ENCODE measurements at regions not wholly inside any gene's neighbourhood (a gene's known extent, or its start where the extent isn't known, plus 50 kb on each side); places are given as distances from the start of the nearest gene placed in this dataset.

DNA sequence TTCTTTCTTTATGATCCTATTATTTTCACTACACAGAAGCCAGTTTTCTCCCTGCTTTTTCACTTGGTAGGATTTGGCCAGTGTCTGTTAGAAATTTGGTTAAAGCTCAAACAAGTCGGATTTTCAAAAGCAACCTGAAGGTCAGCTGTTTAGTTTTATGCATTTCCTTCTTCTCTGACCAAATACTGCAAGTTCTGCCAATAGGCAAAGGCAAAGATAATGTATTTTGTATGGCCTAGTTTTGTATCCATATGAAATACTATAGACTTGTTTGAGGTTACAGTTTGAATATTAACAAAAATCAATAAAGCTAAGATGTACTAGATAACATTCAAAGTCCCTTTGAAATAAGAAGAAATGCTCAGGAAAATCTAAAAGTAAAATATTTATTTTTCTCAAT, 439.4 kb downstream of the TRIML1 start:
- TF ChIP-seq, protein P1, sequence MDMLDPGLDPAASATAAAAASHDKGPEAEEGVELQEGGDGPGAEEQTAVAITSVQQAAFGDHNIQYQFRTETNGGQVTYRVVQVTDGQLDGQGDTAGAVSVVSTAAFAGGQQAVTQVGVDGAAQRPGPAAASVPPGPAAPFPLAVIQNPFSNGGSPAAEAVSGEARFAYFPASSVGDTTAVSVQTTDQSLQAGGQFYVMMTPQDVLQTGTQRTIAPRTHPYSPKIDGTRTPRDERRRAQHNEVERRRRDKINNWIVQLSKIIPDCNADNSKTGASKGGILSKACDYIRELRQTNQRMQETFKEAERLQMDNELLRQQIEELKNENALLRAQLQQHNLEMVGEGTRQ (IDR thresholded peaks at IDR 0.05; ENCODE audit: low read depth, low read length): no peak
- TF ChIP-seq POLR2A (IDR thresholded peaks at IDR 0.05; ENCODE audit: low read depth, low read length): no peak
- TF ChIP-seq MXI1 (IDR thresholded peaks at IDR 0.05; ENCODE audit: borderline replicate concordance, low read depth, low read length): no peak
- TF ChIP-seq, protein P2, sequence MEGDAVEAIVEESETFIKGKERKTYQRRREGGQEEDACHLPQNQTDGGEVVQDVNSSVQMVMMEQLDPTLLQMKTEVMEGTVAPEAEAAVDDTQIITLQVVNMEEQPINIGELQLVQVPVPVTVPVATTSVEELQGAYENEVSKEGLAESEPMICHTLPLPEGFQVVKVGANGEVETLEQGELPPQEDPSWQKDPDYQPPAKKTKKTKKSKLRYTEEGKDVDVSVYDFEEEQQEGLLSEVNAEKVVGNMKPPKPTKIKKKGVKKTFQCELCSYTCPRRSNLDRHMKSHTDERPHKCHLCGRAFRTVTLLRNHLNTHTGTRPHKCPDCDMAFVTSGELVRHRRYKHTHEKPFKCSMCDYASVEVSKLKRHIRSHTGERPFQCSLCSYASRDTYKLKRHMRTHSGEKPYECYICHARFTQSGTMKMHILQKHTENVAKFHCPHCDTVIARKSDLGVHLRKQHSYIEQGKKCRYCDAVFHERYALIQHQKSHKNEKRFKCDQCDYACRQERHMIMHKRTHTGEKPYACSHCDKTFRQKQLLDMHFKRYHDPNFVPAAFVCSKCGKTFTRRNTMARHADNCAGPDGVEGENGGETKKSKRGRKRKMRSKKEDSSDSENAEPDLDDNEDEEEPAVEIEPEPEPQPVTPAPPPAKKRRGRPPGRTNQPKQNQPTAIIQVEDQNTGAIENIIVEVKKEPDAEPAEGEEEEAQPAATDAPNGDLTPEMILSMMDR (conservative IDR thresholded peaks at IDR 0.05; ENCODE audit: low read depth, low read length): no peak
- no peak for TF ChIP-seq FOS (IDR thresholded peaks at IDR 0.05; ENCODE audit: low read depth, low read length)
- no peak for TF ChIP-seq RFX5 (IDR thresholded peaks at IDR 0.05; ENCODE audit: low read depth, low read length)
- TF ChIP-seq BHLHE40 (IDR thresholded peaks at IDR 0.05; ENCODE audit: low read depth, low read length): no peak
- no peak for TF ChIP-seq RAD21 (IDR thresholded peaks at IDR 0.05; ENCODE audit: low read length)
- no peak for TF ChIP-seq CEBPB (IDR thresholded peaks at IDR 0.05; ENCODE audit: low read depth, low read length)
- TF ChIP-seq, protein P3, sequence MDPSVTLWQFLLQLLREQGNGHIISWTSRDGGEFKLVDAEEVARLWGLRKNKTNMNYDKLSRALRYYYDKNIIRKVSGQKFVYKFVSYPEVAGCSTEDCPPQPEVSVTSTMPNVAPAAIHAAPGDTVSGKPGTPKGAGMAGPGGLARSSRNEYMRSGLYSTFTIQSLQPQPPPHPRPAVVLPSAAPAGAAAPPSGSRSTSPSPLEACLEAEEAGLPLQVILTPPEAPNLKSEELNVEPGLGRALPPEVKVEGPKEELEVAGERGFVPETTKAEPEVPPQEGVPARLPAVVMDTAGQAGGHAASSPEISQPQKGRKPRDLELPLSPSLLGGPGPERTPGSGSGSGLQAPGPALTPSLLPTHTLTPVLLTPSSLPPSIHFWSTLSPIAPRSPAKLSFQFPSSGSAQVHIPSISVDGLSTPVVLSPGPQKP (IDR thresholded peaks at IDR 0.05; ENCODE audit: borderline replicate concordance, low read depth, low read length): no peak

All from IMR-90 (cell line).